ENCODE measurements at regions not wholly inside any gene's neighbourhood (a gene's known extent, or its start where the extent isn't known, plus 50 kb on each side); places are given as distances from the start of the nearest gene placed in this dataset.

DNA sequence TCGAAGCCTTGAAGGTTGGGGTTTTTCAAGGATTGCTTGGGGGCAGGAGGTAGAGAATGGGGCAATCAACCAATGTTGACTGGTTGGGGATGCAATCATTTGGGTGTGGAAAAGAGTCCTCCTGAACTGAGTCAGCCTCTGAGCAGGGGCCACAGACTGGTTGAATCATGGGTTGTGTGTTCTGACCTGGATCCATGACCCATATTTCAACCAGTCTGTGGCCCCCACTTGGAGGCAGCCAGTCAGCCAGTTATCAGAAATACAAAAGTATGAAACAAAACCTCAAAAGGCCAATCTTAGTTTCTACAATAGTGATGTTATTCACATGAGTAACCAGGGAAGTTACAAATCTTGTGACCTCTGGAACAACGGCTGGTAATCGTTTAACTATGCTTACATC, 81.4 kb upstream of the RANBP6 start:
- Histone ChIP-seq H3K27ac (ENCODE audit: extremely low read depth, low read depth, low read length) (no peak overlapping the region), H3K4me2 (ENCODE audit: insufficient read depth, low read length) (no peak overlapping the region), H3K79me2 (ENCODE audit: control insufficient read depth, insufficient read depth, low read length) (no peaks in the 10 kb centered on the region), H2AFZ (ENCODE audit: low read depth, low read length) (no peak overlapping the region), H3K9ac (ENCODE audit: insufficient read depth in 1 of 2, low read depth in 2 of 2, low read length in 2 of 2) (no peak overlapping the region), H3K27me3 (ENCODE audit: control insufficient read depth in 2 of 2, insufficient read depth in 2 of 2, low read length in 2 of 2) (no peaks in the 10 kb centered on the region; a peak in 1 of 5 replicates), H3K9me1 (ENCODE audit: control insufficient read depth, insufficient read depth, low read length) (no peaks in the 10 kb centered on the region), H3K4me1 (replicated peaks in 1 of 2; ENCODE audit: control insufficient read depth in 2 of 2, insufficient read depth in 2 of 2, low read length in 2 of 2) (no peaks in the 10 kb centered on the region), H4K20me1 (replicated peaks; ENCODE audit: control insufficient read depth, insufficient read depth, low read length) (no peaks in the 10 kb centered on the region), H3K9me3 (replicated peaks; ENCODE audit: control insufficient read depth, insufficient read depth, low read depth, low read length) (no peaks in the 10 kb centered on the region), H3K36me3 (ENCODE audit: control insufficient read depth, insufficient read depth, low read length) (no peaks in the 10 kb centered on the region), H3K4me3 (no peak overlapping the region)
- FAIRE-seq (no peak), DNase-seq (ENCODE audit: extremely low read depth in 1 of 4, low spot score in 3 of 4) (no peak), ATAC-seq (no peak)
- intact Hi-C loops (cut with micrococcal nuclease): no loop called here
- TF ChIP-seq, protein P1, sequence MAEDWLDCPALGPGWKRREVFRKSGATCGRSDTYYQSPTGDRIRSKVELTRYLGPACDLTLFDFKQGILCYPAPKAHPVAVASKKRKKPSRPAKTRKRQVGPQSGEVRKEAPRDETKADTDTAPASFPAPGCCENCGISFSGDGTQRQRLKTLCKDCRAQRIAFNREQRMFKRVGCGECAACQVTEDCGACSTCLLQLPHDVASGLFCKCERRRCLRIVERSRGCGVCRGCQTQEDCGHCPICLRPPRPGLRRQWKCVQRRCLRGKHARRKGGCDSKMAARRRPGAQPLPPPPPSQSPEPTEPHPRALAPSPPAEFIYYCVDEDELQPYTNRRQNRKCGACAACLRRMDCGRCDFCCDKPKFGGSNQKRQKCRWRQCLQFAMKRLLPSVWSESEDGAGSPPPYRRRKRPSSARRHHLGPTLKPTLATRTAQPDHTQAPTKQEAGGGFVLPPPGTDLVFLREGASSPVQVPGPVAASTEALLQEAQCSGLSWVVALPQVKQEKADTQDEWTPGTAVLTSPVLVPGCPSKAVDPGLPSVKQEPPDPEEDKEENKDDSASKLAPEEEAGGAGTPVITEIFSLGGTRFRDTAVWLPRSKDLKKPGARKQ (CRISPR knock-in tag; IDR thresholded peaks at IDR 0.05): no peak
- TF ChIP-seq CHD2 (IDR thresholded peaks at IDR 0.05; ENCODE audit: low read depth, low read length) (no peak), SIN3B (IDR thresholded peaks at IDR 0.05; ENCODE audit: low read depth) (no peak), ZZZ3 (IDR thresholded peaks at IDR 0.05) (no peak), CREM (IDR thresholded peaks at IDR 0.05; ENCODE audit: low read depth) (no peak), NFIC (IDR thresholded peaks at IDR 0.05) (no peak), STAT5A (IDR thresholded peaks at IDR 0.05; ENCODE audit: borderline replicate concordance, low read length) (no peak), TAF9B (IDR thresholded peaks at IDR 0.05; ENCODE audit: partially characterized antibody) (no peak), MYBL2 (IDR thresholded peaks at IDR 0.05; ENCODE audit: low read depth) (no peak), MYBL2 (CRISPR knock-in tag; IDR thresholded peaks at IDR 0.05; ENCODE audit: borderline replicate concordance) (no peak), CC2D1A (IDR thresholded peaks at IDR 0.05) (no peak), KLF1 (tag; IDR thresholded peaks at IDR 0.05) (no peak), WHSC1 (IDR thresholded peaks at IDR 0.05; ENCODE audit: low read length) (no peak)
- in situ Hi-C loops (cut with MboI): no loop called here
- CTCF ChIA-PET (ENCODE audit: low intra/inter-chr PET ratio): no interaction called here
- WGBS (ENCODE audit: insufficient coverage, low coverage, missing lambda C conversion rate): 0% methylated on average over 3 of the region's 3 CpGs
- POLR2A ChIA-PET: no interaction called here
- no TSS peak for BruUV-seq (replicated peaks)
